ENCODE measurements at regions not wholly inside any gene's neighbourhood (a gene's known extent, or its start where the extent isn't known, plus 50 kb on each side); places are given as distances from the start of the nearest gene placed in this dataset.

GRCh38 chr11:27229511-27230191 lies 133.4 kb downstream of the CCDC34 start:
- in situ Hi-C loops (cut with MboI) (no loop called here), intact Hi-C loops (cut with micrococcal nuclease) (no loop called here)
- Histone ChIP-seq H3K36me3 (ENCODE audit: control insufficient read depth, insufficient read depth, low read length) (no peaks in the 10 kb centered on the region), H3K27me3 (ENCODE audit: control insufficient read depth in 2 of 2, insufficient read depth in 2 of 2, low read length in 2 of 2) (peaks cover 8 to 11% of the 10 kb centered on the region in 2 experiments; a peak in 3 of 5 replicates), H2AFZ (ENCODE audit: low read depth, low read length) (no peak overlapping the region), H4K20me1 (replicated peaks; ENCODE audit: control insufficient read depth, insufficient read depth, low read length) (no peaks in the 10 kb centered on the region), H3K4me3 (no peak overlapping the region), H3K27ac (ENCODE audit: extremely low read depth, low read depth, low read length) (no peak overlapping the region), H3K4me2 (ENCODE audit: insufficient read depth, low read length) (no peak overlapping the region), H3K9me1 (ENCODE audit: control insufficient read depth, insufficient read depth, low read length) (no peaks in the 10 kb centered on the region), H3K9ac (ENCODE audit: insufficient read depth in 1 of 2, low read depth in 2 of 2, low read length in 2 of 2) (no peak overlapping the region), H3K4me1 (replicated peaks in 1 of 2; ENCODE audit: control insufficient read depth in 2 of 2, insufficient read depth in 2 of 2, low read length in 2 of 2) (peaks cover 0 to 3% of the 10 kb centered on the region in 2 experiments; a peak in 2 of 5 replicates), H3K79me2 (ENCODE audit: control insufficient read depth, insufficient read depth, low read length) (no peaks in the 10 kb centered on the region), H3K9me3 (replicated peaks; ENCODE audit: control insufficient read depth, insufficient read depth, low read depth, low read length) (no peaks in the 10 kb centered on the region)
- DNase-seq (ENCODE audit: extremely low read depth in 1 of 4, low spot score in 3 of 4), result no peak
- TF ChIP-seq SMARCC2 (IDR thresholded peaks at IDR 0.05; ENCODE audit: low read depth) (no peak), PRMT5 (CRISPR knock-in tag; IDR thresholded peaks at IDR 0.05) (no peak), SAP30 (IDR thresholded peaks at IDR 0.05; ENCODE audit: borderline replicate concordance, insufficient read depth, low read depth, low read length, poor library complexity, severe bottlenecking) (no peak), CBX8 (IDR thresholded peaks at IDR 0.05; ENCODE audit: borderline replicate concordance, extremely low read depth, low read depth, low read length, poor library complexity, severe bottlenecking) (no peak)
- TF ChIP-seq, protein P1, sequence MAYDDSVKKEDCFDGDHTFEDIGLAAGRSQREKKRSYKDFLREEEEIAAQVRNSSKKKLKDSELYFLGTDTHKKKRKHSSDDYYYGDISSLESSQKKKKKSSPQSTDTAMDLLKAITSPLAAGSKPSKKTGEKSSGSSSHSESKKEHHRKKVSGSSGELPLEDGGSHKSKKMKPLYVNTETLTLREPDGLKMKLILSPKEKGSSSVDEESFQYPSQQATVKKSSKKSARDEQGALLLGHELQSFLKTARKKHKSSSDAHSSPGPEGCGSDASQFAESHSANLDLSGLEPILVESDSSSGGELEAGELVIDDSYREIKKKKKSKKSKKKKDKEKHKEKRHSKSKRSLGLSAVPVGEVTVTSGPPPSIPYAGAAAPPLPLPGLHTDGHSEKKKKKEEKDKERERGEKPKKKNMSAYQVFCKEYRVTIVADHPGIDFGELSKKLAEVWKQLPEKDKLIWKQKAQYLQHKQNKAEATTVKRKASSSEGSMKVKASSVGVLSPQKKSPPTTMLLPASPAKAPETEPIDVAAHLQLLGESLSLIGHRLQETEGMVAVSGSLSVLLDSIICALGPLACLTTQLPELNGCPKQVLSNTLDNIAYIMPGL (CRISPR knock-in tag; IDR thresholded peaks at IDR 0.05), result no peak
- TF ChIP-seq, protein P2, sequence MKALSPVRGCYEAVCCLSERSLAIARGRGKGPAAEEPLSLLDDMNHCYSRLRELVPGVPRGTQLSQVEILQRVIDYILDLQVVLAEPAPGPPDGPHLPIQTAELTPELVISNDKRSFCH (CRISPR knock-in tag; IDR thresholded peaks at IDR 0.05), result no peak
- TF ChIP-seq, protein P2 (tag; IDR thresholded peaks at IDR 0.05), result no peak
- ChIA-PET POLR2A (interaction anchor here (1.3 kb wide), 1 partner anchor 14 kb away, joined by 3 read pairs; no protein-coding TSS in a partner anchor), CTCF (ENCODE audit: low intra/inter-chr PET ratio) (no interaction called here)
- ATAC-seq, result no peak
- no peak for FAIRE-seq
- no TSS peak for BruUV-seq (replicated peaks)
- 0% methylated on average over 2 of the region's 2 CpGs for WGBS (ENCODE audit: insufficient coverage, low coverage, missing lambda C conversion rate)

Measured in K562 (cell line).